ENCODE measurements at regions not wholly inside any gene's neighbourhood (a gene's known extent, or its start where the extent isn't known, plus 50 kb on each side); places are given as distances from the start of the nearest gene placed in this dataset.

- Histone ChIP-seq H2BK15ac (ENCODE audit: low read depth, low read length) (no peak overlapping the region), H3K9me3 (ENCODE audit: control insufficient read depth, insufficient read depth, low read length) (peaks cover 29% of the 10 kb centered on the region), H3K27ac (ENCODE audit: insufficient read depth, low read length) (no peak overlapping the region), H2BK5ac (ENCODE audit: low read depth, low read length, poor library complexity, severe bottlenecking) (no peak overlapping the region), H3K9me1 (ENCODE audit: insufficient read depth, low read length) (no peaks in the 10 kb centered on the region), H2BK120ac (ENCODE audit: low read depth, low read length) (no peak overlapping the region), H3K79me1 (ENCODE audit: low read depth in 1 of 2, low read length in 2 of 2) (no peaks in the 10 kb centered on the region), H3K36me3 (ENCODE audit: control insufficient read depth, insufficient read depth, low read length) (no peaks in the 10 kb centered on the region), H2AK5ac (ENCODE audit: low read depth, low read length) (no peak overlapping the region), H3K9ac (ENCODE audit: low read depth, low read length) (no peak overlapping the region), H4K20me1 (ENCODE audit: insufficient read depth, low read length) (no peaks in the 10 kb centered on the region), H3K14ac (replicated peaks; ENCODE audit: low read depth, low read length) (no peak overlapping the region), H2AK9ac (replicated peaks; ENCODE audit: low read depth, low read length, poor library complexity) (no peak overlapping the region), H3K4me1 (ENCODE audit: control insufficient read depth, insufficient read depth, low read length) (no peaks in the 10 kb centered on the region), H4K5ac (ENCODE audit: low read depth, low read length) (no peak overlapping the region), H3K4ac (ENCODE audit: low read depth, low read length) (no peak overlapping the region), H3K18ac (ENCODE audit: low read depth, low read length) (no peak overlapping the region), H3K23ac (ENCODE audit: low read depth, low read length) (no peak overlapping the region), H4K91ac (ENCODE audit: insufficient read depth, low read depth, low read length) (no peak overlapping the region), H3K27me3 (ENCODE audit: control insufficient read depth, insufficient read depth, low read length) (no peaks in the 10 kb centered on the region), H3K4me3 (ENCODE audit: insufficient read depth, low read depth, low read length) (no peak overlapping the region), H4K8ac (ENCODE audit: low read depth in 2 of 2, low read length in 2 of 2) (no peak overlapping the region), H2BK20ac (ENCODE audit: low read depth, low read length) (no peak overlapping the region), H3K4me2 (ENCODE audit: low read depth, low read length) (no peak overlapping the region), H2AFZ (replicated peaks; ENCODE audit: low read length, poor library complexity) (no peak overlapping the region), H3K56ac (ENCODE audit: extremely low read depth, insufficient read depth, low read length) (no peak overlapping the region)
- intact Hi-C loops (cut with micrococcal nuclease), result no loop called here
- BruUV-seq (replicated peaks), result no TSS peak
- CTCF ChIA-PET, result no interaction called here
- no peak for ATAC-seq (ENCODE audit: low read depth)
- dilution Hi-C loops (cut with HindIII; ENCODE audit: low sequenced_read_pairs, unreplicated experiment), result no loop called here
- in situ Hi-C loops (cut with MboI; ENCODE audit: low sequenced_read_pairs), result no loop called here
- no peak for DNase-seq
- POLR2A ChIA-PET (ENCODE audit: unreplicated experiment), result no interaction called here
- TF ChIP-seq MAZ (IDR thresholded peaks at IDR 0.05; ENCODE audit: borderline replicate concordance, low read depth, low read length) (no peak), USF2 (IDR thresholded peaks at IDR 0.05; ENCODE audit: low read depth, low read length) (no peak), SMC3 (IDR thresholded peaks at IDR 0.05; ENCODE audit: low read depth, low read length) (no peak), MXI1 (IDR thresholded peaks at IDR 0.05; ENCODE audit: borderline replicate concordance, low read depth, low read length) (no peak), BHLHE40 (IDR thresholded peaks at IDR 0.05; ENCODE audit: low read depth, low read length) (no peak), RCOR1 (IDR thresholded peaks at IDR 0.05; ENCODE audit: insufficient replicate concordance, low read length) (no peak), ELK1 (IDR thresholded peaks at IDR 0.05; ENCODE audit: borderline replicate concordance, low read depth, low read length) (no peak), FOS (IDR thresholded peaks at IDR 0.05; ENCODE audit: low read depth, low read length) (no peak)
- no CpG with 5 or more reads among the region's 5 CpGs for WGBS, 2 experiments (ENCODE audit: extremely low coverage in 2 of 2, insufficient read length in 1 of 2)
These were observed 71.4 kb upstream of the ZNF722 start for GRCh38 chr7:63927261-63927660.

All from IMR-90 (cell line).